ENCODE measurements at regions not wholly inside any gene's neighbourhood (a gene's known extent, or its start where the extent isn't known, plus 50 kb on each side); places are given as distances from the start of the nearest gene placed in this dataset.

GRCh38 chrX:106220177-106220576 lies 52.1 kb downstream of the PWWP3B start:
- H3K4me3 ChIP-seq: no peak overlapping the region
- H3K9me3 ChIP-seq: no peaks in the 10 kb centered on the region
- intact Hi-C loops (cut with DNase I; ENCODE audit: low total_unique reads): no loop called here
- H3K27me3 ChIP-seq: peaks cover 0 to 18% of the 10 kb centered on the region in 2 donors
- no peak for TF ChIP-seq POLR2AphosphoS5 (IDR thresholded peaks at IDR 0.05)
- TF ChIP-seq CTCF (IDR thresholded peaks at IDR 0.05): no peak
- TF ChIP-seq POLR2A (IDR thresholded peaks at IDR 0.05): no peak
- no peak overlapping the region for H3K27ac ChIP-seq
- H3K36me3 ChIP-seq: no peaks in the 10 kb centered on the region
- DNase-seq (ENCODE audit: low spot score in 2 of 2): no peak
- H3K4me1 ChIP-seq: no peaks in the 10 kb centered on the region

- H3K36me3 ChIP-seq: no peaks in the 10 kb centered on the region
- TF ChIP-seq POLR2A (IDR thresholded peaks at IDR 0.05) (no peak), CTCF (IDR thresholded peaks at IDR 0.05) (no peak), POLR2AphosphoS5 (IDR thresholded peaks at IDR 0.05) (no peak)
- no peak for DNase-seq (ENCODE audit: low spot score in 2 of 2)
- intact Hi-C loops (cut with DNase I; ENCODE audit: low total_unique reads): no loop called here
- H3K4me3 ChIP-seq: no peak overlapping the region
- peaks cover 0 to 22% of the 10 kb centered on the region in 2 donors for H3K27me3 ChIP-seq
- no peak overlapping the region for H3K27ac ChIP-seq
- H3K4me1 ChIP-seq: no peaks in the 10 kb centered on the region
- H3K9me3 ChIP-seq: no peaks in the 10 kb centered on the region
These were observed 75.3 kb downstream of the PWWP3B start for GRCh38 chrX:106243376-106243775.

- no peak for DNase-seq (ENCODE audit: low spot score in 2 of 2)
- TF ChIP-seq POLR2A (IDR thresholded peaks at IDR 0.05) (no peak), CTCF (IDR thresholded peaks at IDR 0.05) (no peak), POLR2AphosphoS5 (IDR thresholded peaks at IDR 0.05) (no peak)
- no peaks in the 10 kb centered on the region for H3K9me3 ChIP-seq
- peaks cover 0 to 19% of the 10 kb centered on the region in 2 donors for H3K27me3 ChIP-seq
- H3K36me3 ChIP-seq: no peaks in the 10 kb centered on the region
- no peak overlapping the region for H3K27ac ChIP-seq
- H3K4me1 ChIP-seq: no peaks in the 10 kb centered on the region
- no peak overlapping the region for H3K4me3 ChIP-seq
- intact Hi-C loops (cut with DNase I; ENCODE audit: low total_unique reads): no loop called here
These were observed 78.4 kb downstream of the PWWP3B start for GRCh38 chrX:106246511-106246910.

GRCh38 chrX:106247162-106247561 lies 79.1 kb downstream of the PWWP3B start:
- no peaks in the 10 kb centered on the region for H3K36me3 ChIP-seq
- TF ChIP-seq CTCF (IDR thresholded peaks at IDR 0.05) (no peak), POLR2AphosphoS5 (IDR thresholded peaks at IDR 0.05) (no peak), POLR2A (IDR thresholded peaks at IDR 0.05) (no peak)
- H3K27ac ChIP-seq: no peak overlapping the region
- intact Hi-C loops (cut with DNase I; ENCODE audit: low total_unique reads): no loop called here
- no peaks in the 10 kb centered on the region for H3K4me1 ChIP-seq
- H3K9me3 ChIP-seq: no peaks in the 10 kb centered on the region
- peaks cover 0 to 22% of the 10 kb centered on the region in 2 donors for H3K27me3 ChIP-seq
- no peak for DNase-seq (ENCODE audit: low spot score in 2 of 2)
- no peak overlapping the region for H3K4me3 ChIP-seq

GRCh38 chrX:106249706-106250379 lies 81.7 kb downstream of the PWWP3B start:
- TF ChIP-seq POLR2AphosphoS5 (IDR thresholded peaks at IDR 0.05) (no peak), CTCF (IDR thresholded peaks at IDR 0.05) (no peak), POLR2A (IDR thresholded peaks at IDR 0.05) (no peak)
- H3K27ac ChIP-seq: no peak overlapping the region
- H3K9me3 ChIP-seq: no peaks in the 10 kb centered on the region
- H3K36me3 ChIP-seq: no peaks in the 10 kb centered on the region
- no peaks in the 10 kb centered on the region for H3K4me1 ChIP-seq
- peaks cover 0 to 23% of the 10 kb centered on the region in 2 donors for H3K27me3 ChIP-seq
- no peak overlapping the region for H3K4me3 ChIP-seq
- intact Hi-C loops (cut with DNase I; ENCODE audit: low total_unique reads): no loop called here
- DNase-seq (ENCODE audit: low spot score in 2 of 2): no peak
